K562 (cell line): ENCODE measurements at regions not wholly inside any gene's neighbourhood (a gene's known extent, or its start where the extent isn't known, plus 50 kb on each side); places are given as distances from the start of the nearest gene placed in this dataset.

Source experiments
- ATAC-seq: fragments of 200-7000 bp; cut with Tn5 transposase; 3 replicates; pipeline ENCODE4 v1.9.1; 2020; ENCODE audit warnings: moderate library complexity
- BruUV-seq: library from RNA; stranded (reverse); fragments of 400-500 nt; replicated peaks from 2 replicates; lab custom pipeline; 2021; lab: Mats Ljungman, UMichigan
- CTCF ChIA-PET: fragments of 300-600 bp; formaldehyde crosslinking; extraction: SDS; loops from one replicate; lab custom pipeline; 2021; ENCODE audit warnings: low intra/inter-chr PET ratio; lab: Yijun Ruan, JAX
- POLR2A ChIA-PET: fragments of 300-600, 350-650 bp; sonication (Branson Sonifier 250); formaldehyde crosslinking; extraction: SDS; loops from one replicate; lab custom pipeline; 2021; ENCODE audit warnings: antibody characterized with exemption, inconsistent platforms; lab: Yijun Ruan, JAX
- DNase-seq, 4 experiments: peaks; one replicate each; pipeline versions ENCODE4 v3.0.0 to v3.0.0-alpha.2; 2011 to 2018; ENCODE audit warnings: low spot score in 3 of 4, mixed read lengths in 3 of 4; ENCODE audit errors: extremely low read depth in 1 of 4
- FAIRE-seq: peaks from 2 replicates; lab custom pipeline; 2011; peaks lifted over from hg19 to GRCh38; lab: Jason Lieb, UNC
- H2AFZ ChIP-seq: 2 replicates; pipeline ENCODE4 v1.6.0; 2011; ENCODE audit warnings: low read depth, low read length, control low read depth, inconsistent platforms
- H3K27ac ChIP-seq: fragments of 200-600 bp; 3 replicates; pipeline ENCODE4 v1.8.0; 2011; ENCODE audit warnings: low read depth, mild to moderate bottlenecking, control low read depth, inconsistent platforms, low read length, moderate library complexity, mixed read lengths; ENCODE audit errors: extremely low read depth
- H3K27me3 ChIP-seq, 2 experiments: fragments of 300-600 bp in 1 of 2; 2 replicates in 1 of 2; 3 replicates in 1 of 2; pipeline versions ENCODE4 v1.6.0 to v1.8.0; 2011; ENCODE audit warnings: inconsistent platforms in 2 of 2, low read length in 2 of 2, mild to moderate bottlenecking in 1 of 2, mixed read lengths in 1 of 2, moderate library complexity in 1 of 2; ENCODE audit not compliant: control insufficient read depth in 2 of 2, insufficient read depth in 2 of 2
- H3K36me3 ChIP-seq: fragments of 300-600 bp; 3 replicates; pipeline ENCODE4 v1.8.0; 2011; ENCODE audit warnings: mild to moderate bottlenecking, low read length, inconsistent platforms; ENCODE audit not compliant: control insufficient read depth, insufficient read depth
- H3K4me1 ChIP-seq, 2 experiments: fragments of 200-600 bp in 1 of 2; replicated peaks in 1 of 2; 2 replicates in 1 of 2; 3 replicates in 1 of 2; pipeline versions ENCODE4 v1.5.1 to v1.8.0; 2011; ENCODE audit warnings: inconsistent platforms in 2 of 2, low read length in 2 of 2, mild to moderate bottlenecking in 1 of 2, mixed read lengths in 1 of 2, moderate library complexity in 1 of 2; ENCODE audit not compliant: control insufficient read depth in 2 of 2, insufficient read depth in 2 of 2
- H3K4me2 ChIP-seq: 2 replicates; pipeline ENCODE4 v1.6.1; 2011; ENCODE audit warnings: low read length, control low read depth, inconsistent platforms, mixed read lengths; ENCODE audit not compliant: insufficient read depth
- H3K4me3 ChIP-seq: fragments of 200-600 bp; sonication (generic), shearing (Covaris generic); 2 replicates; pipeline ENCODE4 v1.5.1; 2016; ENCODE audit warnings: control low read depth, inconsistent platforms
- H3K79me2 ChIP-seq: fragments of 200-600 bp; 3 replicates; pipeline ENCODE4 v1.8.0; 2011; ENCODE audit warnings: low read length, inconsistent platforms; ENCODE audit not compliant: control insufficient read depth, insufficient read depth
- H3K9ac ChIP-seq, 2 experiments: 2 replicates each; pipeline versions ENCODE4 v1.6.0 to v1.6.1; 2011; ENCODE audit warnings: low read depth in 2 of 2, low read length in 2 of 2, control low read depth in 1 of 2, inconsistent platforms in 1 of 2, mild to moderate bottlenecking in 1 of 2, mixed read lengths in 1 of 2; ENCODE audit not compliant: insufficient read depth in 1 of 2
- H3K9me1 ChIP-seq: one replicate; pipeline ENCODE4 v1.6.0; 2011; ENCODE audit warnings: inconsistent platforms, mild to moderate bottlenecking, low read length, moderate library complexity; ENCODE audit not compliant: control insufficient read depth, insufficient read depth
- H3K9me3 ChIP-seq: replicated peaks from 2 replicates; pipeline ENCODE4 v1.5.1; 2011; ENCODE audit warnings: low read depth, low read length, inconsistent platforms; ENCODE audit not compliant: control insufficient read depth, insufficient read depth
- H4K20me1 ChIP-seq: replicated peaks from 2 replicates; pipeline ENCODE4 v1.6.1; 2011; ENCODE audit warnings: low read length, inconsistent platforms, mixed read lengths; ENCODE audit not compliant: control insufficient read depth, insufficient read depth
- ATF4 ChIP-seq: fragments of 450-650 bp; formaldehyde crosslinking; IDR thresholded peaks from 2 replicates; pipeline ENCODE4 v1.4.0; 2022; ENCODE audit warnings: mild to moderate bottlenecking, moderate library complexity
- C11orf30 ChIP-seq: fragments of 450-650 bp; IDR thresholded peaks from 2 replicates; pipeline ENCODE4 v1.6.1; 2016; ENCODE audit warnings: low read depth, mild to moderate bottlenecking
- ESRRB ChIP-seq: fragments of 250-450 bp; sonication (Bioruptor Pico); IDR thresholded peaks from 2 replicates; pipeline ENCODE4 v1.5.0; 2020; ENCODE audit warnings: mild to moderate bottlenecking, moderate library complexity, borderline replicate concordance
- ETV1 ChIP-seq: fragments of 450-650 bp; conservative IDR thresholded peaks from 2 replicates; pipeline ENCODE4 v1.6.1; 2016; ENCODE audit warnings: missing genetic modification characterization, control low read depth, low read depth, missing compliant biosample characterization
- GTF2F1 ChIP-seq: IDR thresholded peaks from 2 replicates; pipeline ENCODE4 v1.6.1; 2011; ENCODE audit warnings: low read depth, low read length, improper control_type of control experiment
- HDAC8 ChIP-seq: fragments of 450-650 bp; IDR thresholded peaks from 2 replicates; pipeline ENCODE4 v1.6.1; 2016; ENCODE audit warnings: mild to moderate bottlenecking, missing genetic modification characterization, moderate library complexity, missing compliant biosample characterization
- HSF4 ChIP-seq: fragments of 250-450 bp; sonication (Bioruptor Pico); IDR thresholded peaks from 2 replicates; pipeline ENCODE4 v2.1.2; 2022; ENCODE audit warnings: mild to moderate bottlenecking, moderate library complexity, borderline replicate concordance
- RBM14 ChIP-seq: fragments of 200-400 bp; formaldehyde crosslinking; IDR thresholded peaks from 2 replicates; pipeline ENCODE4 v1.6.1; 2018; ENCODE audit warnings: low read depth, mild to moderate bottlenecking, low read length, moderate library complexity, borderline replicate concordance; ENCODE audit not compliant: insufficient read depth
- RFX7 ChIP-seq: fragments of 250-450 bp; sonication (Bioruptor Pico); IDR thresholded peaks from 2 replicates; pipeline ENCODE4 v1.5.1; 2021; ENCODE audit warnings: mild to moderate bottlenecking
- SAFB2 ChIP-seq: fragments of 200-400 bp; formaldehyde crosslinking; IDR thresholded peaks from 2 replicates; pipeline ENCODE4 v1.6.1; 2018; ENCODE audit warnings: borderline replicate concordance, low read length, low read depth, moderate library complexity; ENCODE audit not compliant: severe bottlenecking
- SIX5 ChIP-seq, 2 experiments: IDR thresholded peaks; 2 replicates each; pipeline ENCODE4 v1.6.1; 2011; ENCODE audit warnings: low read length in 2 of 2, borderline replicate concordance in 1 of 2, low read depth in 1 of 2, mild to moderate bottlenecking in 1 of 2, moderate library complexity in 1 of 2; ENCODE audit not compliant: insufficient read depth in 1 of 2
- SMARCE1 ChIP-seq: fragments of 450-650 bp; IDR thresholded peaks from 2 replicates; pipeline ENCODE4 v1.7.1; 2016; ENCODE audit warnings: mild to moderate bottlenecking
- ZBTB17 ChIP-seq: fragments of 450-650 bp; formaldehyde crosslinking; IDR thresholded peaks from 2 replicates; pipeline ENCODE4 v1.4.0; 2020; ENCODE audit warnings: mild to moderate bottlenecking
- ZEB2 ChIP-seq: fragments of 450-650 bp; IDR thresholded peaks from 2 replicates; pipeline ENCODE4 v1.6.1; 2016
- ZFX ChIP-seq: sonication (generic); formaldehyde crosslinking; IDR thresholded peaks from 2 replicates; pipeline ENCODE4 v1.8.0; 2022; ENCODE audit warnings: mild to moderate bottlenecking, missing genetic modification reagents, moderate library complexity
- ZNF239 ChIP-seq: fragments of 250-450 bp; sonication (Bioruptor Pico); IDR thresholded peaks from 2 replicates; pipeline ENCODE4 v1.4.0; 2020; ENCODE audit warnings: mild to moderate bottlenecking
- ZNF347 ChIP-seq: fragments of 450-650 bp; formaldehyde crosslinking; IDR thresholded peaks from 2 replicates; pipeline ENCODE4 v1.4.0; 2020; ENCODE audit warnings: low read depth, mild to moderate bottlenecking, moderate library complexity
- ZNF766 ChIP-seq: fragments of 200-800 bp; sonication (Bioruptor generic); conservative IDR thresholded peaks from 2 replicates; pipeline ENCODE4 v1.6.1; 2016; ENCODE audit warnings: missing genetic modification characterization, missing compliant biosample characterization
- WGBS: fragments of 100-300 bp; shearing (Covaris generic); methylation state at CpG from one replicate; pipeline ENCODE4 v1.1.6; 2016; ENCODE audit warnings: low coverage, mixed read lengths; ENCODE audit not compliant: insufficient coverage; ENCODE audit errors: missing lambda C conversion rate; 5-methylcytosine and 5-hydroxymethylcytosine counted together
- in situ Hi-C: fragments of 300-500 bp; cut with MboI; formaldehyde crosslinking; loops from 4 replicates; pipeline ENCODE4 v1.15.0; 2018; ENCODE audit warnings: inconsistent platforms, mixed read lengths
- intact Hi-C: fragments of 100-400 bp; cut with micrococcal nuclease; formaldehyde crosslinking; loops from 2 replicates; pipeline ENCODE4 v1.14.2; 2022

DNA sequence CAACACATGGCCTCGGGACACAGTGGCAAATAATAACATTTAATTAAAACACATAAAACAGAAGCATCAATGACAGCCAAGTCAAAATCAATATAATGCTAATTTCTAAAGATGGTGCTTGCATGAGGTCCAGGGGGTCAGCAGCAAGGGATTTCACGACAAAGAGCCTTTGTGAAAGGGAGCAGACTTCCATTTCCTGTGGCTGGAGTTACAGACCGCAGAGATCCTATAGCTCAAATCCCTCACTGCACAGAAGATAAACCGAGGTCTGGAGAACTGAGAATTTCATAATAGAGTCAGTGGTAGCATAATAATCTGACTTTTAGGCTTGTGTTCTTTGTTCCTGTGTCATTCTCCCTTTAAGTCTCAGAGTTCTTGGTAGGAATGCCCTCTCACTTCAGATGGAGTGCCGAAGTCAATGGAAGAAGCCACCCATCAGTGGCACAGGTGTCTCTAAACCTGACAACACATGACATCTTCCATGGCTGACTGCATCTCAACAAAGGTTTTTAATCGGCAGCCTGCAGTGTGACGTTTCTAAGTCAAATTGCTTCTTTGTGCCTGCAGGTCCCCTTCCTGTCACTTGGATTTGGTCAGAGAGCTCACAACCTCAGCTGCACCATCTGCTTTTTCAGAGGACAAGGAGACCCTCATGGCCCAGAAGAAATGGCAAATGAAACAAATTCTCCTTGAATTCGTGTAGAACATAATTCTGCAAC is 67.4 kb downstream of the CARTPT start:
- in situ Hi-C loops (loop anchor here (25.0 kb wide), 1 partner anchor 526 kb away; the partner anchor contains the start of genes MRPS27 and PTCD2), intact Hi-C loops (no loop called here)
- CTCF ChIA-PET: no interaction called here
- ATAC-seq: no peak
- peaks cover 0 to 9% of the 10 kb centered on the region in 2 experiments; a peak in 3 of 5 replicates for H3K27me3 ChIP-seq
- H3K9me3 ChIP-seq: no peaks in the 10 kb centered on the region
- no peak for FAIRE-seq
- no peak overlapping the region for H3K9ac ChIP-seq
- H3K4me3 ChIP-seq: no peak overlapping the region
- no peak for DNase-seq
- POLR2A ChIA-PET: no interaction called here
- no peak overlapping the region for H3K4me2 ChIP-seq
- H3K4me1 ChIP-seq: no peaks in the 10 kb centered on the region
- no peak overlapping the region for H3K27ac ChIP-seq
- WGBS: 4% methylated on average over 8 of the region's 8 CpGs
- H3K36me3 ChIP-seq: no peaks in the 10 kb centered on the region
- no peaks in the 10 kb centered on the region for H3K79me2 ChIP-seq
- no peaks in the 10 kb centered on the region for H3K9me1 ChIP-seq
- TF ChIP-seq GTF2F1 (no peak), ATF4 (no peak), ETV1 (tag) (no peak), ZNF239 (no peak), ZBTB17 (CRISPR knock-in tag) (no peak), RBM14 (no peak), ZNF766 (CRISPR knock-in tag) (no peak), ESRRB (CRISPR knock-in tag) (no peak), HSF4 (CRISPR knock-in tag) (no peak), C11orf30 (no peak), ZEB2 (no peak), HDAC8 (tag) (no peak), SMARCE1 (no peak), ZNF347 (no peak), SIX5 (IDR thresholded peaks at IDR 0.05; ENCODE audit: borderline replicate concordance in 1 of 2, insufficient read depth in 1 of 2, low read depth in 1 of 2, low read length in 2 of 2) (no peak), ZFX (CRISPR knock-in tag) (no peak), SAFB2 (no peak), RFX7 (CRISPR knock-in tag) (no peak)
- BruUV-seq: no TSS peak
- no peak overlapping the region for H2AFZ ChIP-seq
- H4K20me1 ChIP-seq: no peaks in the 10 kb centered on the region
